ENCODE measurements at regions not wholly inside any gene's neighbourhood (a gene's known extent, or its start where the extent isn't known, plus 50 kb on each side); places are given as distances from the start of the nearest gene placed in this dataset.

GRCh38 chr6:45830441-45831139, 185.1 kb downstream of the CLIC5 start:
- Histone ChIP-seq H3K9me2 (ENCODE audit: low read depth, low read length) (no peaks in the 10 kb centered on the region), H3K27ac (ENCODE audit: low read depth, low read length, poor library complexity, severe bottlenecking) (no peak overlapping the region), H3K9me3 (ENCODE audit: low read length) (no peaks in the 10 kb centered on the region), H4K20me1 (ENCODE audit: insufficient read depth, low read length) (no peaks in the 10 kb centered on the region), H3K4me1 (ENCODE audit: insufficient read depth, low read length, severe bottlenecking) (no peaks in the 10 kb centered on the region), H3K27me3 (ENCODE audit: insufficient read depth, low read length) (no peaks in the 10 kb centered on the region), H3F3A (ENCODE audit: insufficient read depth, low read length) (no peaks in the 10 kb centered on the region), H2AFZ (ENCODE audit: low read length) (no peak overlapping the region), H3K4me2 (ENCODE audit: low read length) (no peak overlapping the region), H3K4me3 (ENCODE audit: low read depth, low read length, poor library complexity, severe bottlenecking) (no peak overlapping the region), H3K36me3 (ENCODE audit: insufficient read depth, low read length) (no peaks in the 10 kb centered on the region), H3K79me2 (ENCODE audit: insufficient read depth, low read length) (no peaks in the 10 kb centered on the region), H3K9ac (ENCODE audit: low read length) (no peak overlapping the region)
- TF ChIP-seq EZH2 (IDR thresholded peaks at IDR 0.05; ENCODE audit: borderline replicate concordance, low read length) = no peak
- TF ChIP-seq CTCF (IDR thresholded peaks at IDR 0.05; ENCODE audit: low read length) = no peak

GRCh38 chr6:45829873-45830272, 185.8 kb downstream of the CLIC5 start:
- no peaks in the 10 kb centered on the region for H3K9me2 ChIP-seq (ENCODE audit: low read depth, low read length)
- no peak overlapping the region for H3K4me2 ChIP-seq (ENCODE audit: low read length)
- H3K9me3 ChIP-seq (ENCODE audit: low read length) = no peaks in the 10 kb centered on the region
- no peaks in the 10 kb centered on the region for H3F3A ChIP-seq (ENCODE audit: insufficient read depth, low read length)
- no peaks in the 10 kb centered on the region for H3K27me3 ChIP-seq (ENCODE audit: insufficient read depth, low read length)
- H4K20me1 ChIP-seq (ENCODE audit: insufficient read depth, low read length) = no peaks in the 10 kb centered on the region
- H3K9ac ChIP-seq (ENCODE audit: low read length) = no peak overlapping the region
- H2AFZ ChIP-seq (ENCODE audit: low read length) = no peak overlapping the region
- H3K27ac ChIP-seq (ENCODE audit: low read depth, low read length, poor library complexity, severe bottlenecking) = no peak overlapping the region
- H3K36me3 ChIP-seq (ENCODE audit: insufficient read depth, low read length) = no peaks in the 10 kb centered on the region
- H3K79me2 ChIP-seq (ENCODE audit: insufficient read depth, low read length) = no peaks in the 10 kb centered on the region
- no peaks in the 10 kb centered on the region for H3K4me1 ChIP-seq (ENCODE audit: insufficient read depth, low read length, severe bottlenecking)
- no peak overlapping the region for H3K4me3 ChIP-seq (ENCODE audit: low read depth, low read length, poor library complexity, severe bottlenecking)
- TF ChIP-seq CTCF (IDR thresholded peaks at IDR 0.05; ENCODE audit: low read length) (no peak), EZH2 (IDR thresholded peaks at IDR 0.05; ENCODE audit: borderline replicate concordance, low read length) (no peak)

GRCh38 chr6:45827952-45828530, 187.6 kb downstream of the CLIC5 start:
- Histone ChIP-seq H3K79me2 (ENCODE audit: insufficient read depth, low read length) (no peaks in the 10 kb centered on the region), H3K27ac (ENCODE audit: low read depth, low read length, poor library complexity, severe bottlenecking) (no peak overlapping the region), H3K36me3 (ENCODE audit: insufficient read depth, low read length) (no peaks in the 10 kb centered on the region), H3F3A (ENCODE audit: insufficient read depth, low read length) (no peaks in the 10 kb centered on the region), H3K9me2 (ENCODE audit: low read depth, low read length) (no peaks in the 10 kb centered on the region), H3K4me1 (ENCODE audit: insufficient read depth, low read length, severe bottlenecking) (no peaks in the 10 kb centered on the region), H3K9me3 (ENCODE audit: low read length) (no peaks in the 10 kb centered on the region), H2AFZ (ENCODE audit: low read length) (no peak overlapping the region), H3K27me3 (ENCODE audit: insufficient read depth, low read length) (no peaks in the 10 kb centered on the region), H3K4me2 (ENCODE audit: low read length) (no peak overlapping the region), H3K4me3 (ENCODE audit: low read depth, low read length, poor library complexity, severe bottlenecking) (no peak overlapping the region), H4K20me1 (ENCODE audit: insufficient read depth, low read length) (no peaks in the 10 kb centered on the region), H3K9ac (ENCODE audit: low read length) (no peak overlapping the region)
- no peak for TF ChIP-seq CTCF (IDR thresholded peaks at IDR 0.05; ENCODE audit: low read length)
- TF ChIP-seq EZH2 (IDR thresholded peaks at IDR 0.05; ENCODE audit: borderline replicate concordance, low read length) = no peak
